Right atrium auricular region (tissue), 2 donors: ENCODE measurements at regions not wholly inside any gene's neighbourhood (a gene's known extent, or its start where the extent isn't known, plus 50 kb on each side); places are given as distances from the start of the nearest gene placed in this dataset.

Experiments used
- DNase-seq: peaks from one replicate; pipeline ENCODE4 v3.0.0-alpha.2; 2019; ENCODE audit warnings: low spot score
- H3K27ac ChIP-seq, 2 donors: fragments of 200-600 bp; sonication (generic); 1 replicate in 1 of 2; 2 replicates in 1 of 2; pipeline ENCODE4 v1.5.1; 2016 to 2019
- H3K27me3 ChIP-seq, 2 donors: fragments of 200-600 bp; sonication (generic); one replicate each; pipeline versions ENCODE4 v1.5.1 to v1.6.0; 2017 to 2019
- H3K36me3 ChIP-seq: fragments of 200-600 bp; sonication (generic); one replicate; pipeline ENCODE4 v1.5.1; 2016
- H3K4me1 ChIP-seq, 2 donors: fragments of 200-600 bp; sonication (generic); one replicate each; pipeline versions ENCODE4 v1.5.1 to v1.6.0; 2017 to 2019
- H3K4me3 ChIP-seq, 2 donors: fragments of 200-600 bp; sonication (generic); 1 replicate in 1 of 2; 2 replicates in 1 of 2; pipeline ENCODE4 v1.5.1; 2017 to 2019; ENCODE audit warnings: mild to moderate bottlenecking in 1 of 2, moderate library complexity in 1 of 2
- H3K9me3 ChIP-seq, 2 donors: fragments of 200-600 bp; sonication (generic); one replicate each; pipeline ENCODE4 v1.5.1; 2019
- TF ChIP-seq, protein P1 (sequence below), 2 donors: fragments of 200-600 bp; sonication (generic); IDR thresholded peaks; one replicate each; pipeline ENCODE4 v1.5.1; 2019; ENCODE audit warnings: antibody characterized with exemption in 2 of 2

DNA sequence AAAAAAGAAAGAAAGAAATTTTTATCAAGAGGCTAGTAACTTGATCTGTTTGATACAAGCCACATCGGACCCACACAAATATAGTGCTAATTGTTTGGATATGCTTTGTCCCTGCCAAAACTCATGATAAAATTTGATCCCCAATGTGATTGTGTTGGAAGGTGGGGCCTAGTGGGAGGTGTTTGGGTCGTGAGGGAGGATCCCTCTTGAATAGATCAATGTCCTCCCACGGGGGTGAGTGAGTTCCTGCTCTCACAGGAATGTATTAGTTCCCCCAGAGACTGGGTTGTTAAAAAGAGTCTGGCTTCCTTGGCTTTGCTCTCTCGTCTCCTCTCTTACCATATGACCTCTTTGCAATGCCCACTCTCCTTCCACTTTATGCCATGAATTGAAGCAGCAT, 80.6 kb upstream of the CPLX2 start:
- Histone ChIP-seq H3K4me3 (no peak overlapping the region), H3K36me3 (no peaks in the 10 kb centered on the region), H3K27me3 (no peaks in the 10 kb centered on the region), H3K27ac (no peak overlapping the region), H3K4me1 (no peaks in the 10 kb centered on the region), H3K9me3 (no peaks in the 10 kb centered on the region)
- TF ChIP-seq, protein P1, sequence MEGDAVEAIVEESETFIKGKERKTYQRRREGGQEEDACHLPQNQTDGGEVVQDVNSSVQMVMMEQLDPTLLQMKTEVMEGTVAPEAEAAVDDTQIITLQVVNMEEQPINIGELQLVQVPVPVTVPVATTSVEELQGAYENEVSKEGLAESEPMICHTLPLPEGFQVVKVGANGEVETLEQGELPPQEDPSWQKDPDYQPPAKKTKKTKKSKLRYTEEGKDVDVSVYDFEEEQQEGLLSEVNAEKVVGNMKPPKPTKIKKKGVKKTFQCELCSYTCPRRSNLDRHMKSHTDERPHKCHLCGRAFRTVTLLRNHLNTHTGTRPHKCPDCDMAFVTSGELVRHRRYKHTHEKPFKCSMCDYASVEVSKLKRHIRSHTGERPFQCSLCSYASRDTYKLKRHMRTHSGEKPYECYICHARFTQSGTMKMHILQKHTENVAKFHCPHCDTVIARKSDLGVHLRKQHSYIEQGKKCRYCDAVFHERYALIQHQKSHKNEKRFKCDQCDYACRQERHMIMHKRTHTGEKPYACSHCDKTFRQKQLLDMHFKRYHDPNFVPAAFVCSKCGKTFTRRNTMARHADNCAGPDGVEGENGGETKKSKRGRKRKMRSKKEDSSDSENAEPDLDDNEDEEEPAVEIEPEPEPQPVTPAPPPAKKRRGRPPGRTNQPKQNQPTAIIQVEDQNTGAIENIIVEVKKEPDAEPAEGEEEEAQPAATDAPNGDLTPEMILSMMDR (IDR thresholded peaks at IDR 0.05), result no peak
- no peak for DNase-seq

DNA sequence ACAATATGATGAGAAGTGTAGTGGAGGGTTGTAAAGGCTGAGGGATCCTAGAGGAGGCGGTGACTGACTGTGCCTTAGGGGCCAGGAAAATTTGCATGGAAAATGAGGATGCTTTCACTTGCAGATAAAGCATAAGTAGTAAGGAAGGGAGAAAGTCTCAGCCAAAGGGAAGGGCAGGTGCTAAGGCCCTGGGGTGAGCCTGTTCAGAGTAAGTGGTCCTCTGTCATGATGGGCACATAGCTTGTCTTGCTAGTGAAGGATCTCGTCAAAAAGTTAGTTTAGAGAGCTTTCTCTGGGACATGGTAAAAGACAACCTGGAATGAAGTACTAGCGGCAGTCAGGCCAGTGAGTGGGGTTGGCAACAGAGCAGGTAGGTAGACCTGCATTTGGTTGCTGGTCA, 75.4 kb upstream of the CPLX2 start:
- no peaks in the 10 kb centered on the region for H3K36me3 ChIP-seq
- TF ChIP-seq, protein P1 (IDR thresholded peaks at IDR 0.05), result no peak
- H3K27me3 ChIP-seq, result no peaks in the 10 kb centered on the region
- H3K4me1 ChIP-seq, result peaks cover 0 to 13% of the 10 kb centered on the region in 2 donors
- no peaks in the 10 kb centered on the region for H3K9me3 ChIP-seq
- no peak overlapping the region for H3K4me3 ChIP-seq
- DNase-seq, result no peak
- H3K27ac ChIP-seq, result no peak overlapping the region

DNA sequence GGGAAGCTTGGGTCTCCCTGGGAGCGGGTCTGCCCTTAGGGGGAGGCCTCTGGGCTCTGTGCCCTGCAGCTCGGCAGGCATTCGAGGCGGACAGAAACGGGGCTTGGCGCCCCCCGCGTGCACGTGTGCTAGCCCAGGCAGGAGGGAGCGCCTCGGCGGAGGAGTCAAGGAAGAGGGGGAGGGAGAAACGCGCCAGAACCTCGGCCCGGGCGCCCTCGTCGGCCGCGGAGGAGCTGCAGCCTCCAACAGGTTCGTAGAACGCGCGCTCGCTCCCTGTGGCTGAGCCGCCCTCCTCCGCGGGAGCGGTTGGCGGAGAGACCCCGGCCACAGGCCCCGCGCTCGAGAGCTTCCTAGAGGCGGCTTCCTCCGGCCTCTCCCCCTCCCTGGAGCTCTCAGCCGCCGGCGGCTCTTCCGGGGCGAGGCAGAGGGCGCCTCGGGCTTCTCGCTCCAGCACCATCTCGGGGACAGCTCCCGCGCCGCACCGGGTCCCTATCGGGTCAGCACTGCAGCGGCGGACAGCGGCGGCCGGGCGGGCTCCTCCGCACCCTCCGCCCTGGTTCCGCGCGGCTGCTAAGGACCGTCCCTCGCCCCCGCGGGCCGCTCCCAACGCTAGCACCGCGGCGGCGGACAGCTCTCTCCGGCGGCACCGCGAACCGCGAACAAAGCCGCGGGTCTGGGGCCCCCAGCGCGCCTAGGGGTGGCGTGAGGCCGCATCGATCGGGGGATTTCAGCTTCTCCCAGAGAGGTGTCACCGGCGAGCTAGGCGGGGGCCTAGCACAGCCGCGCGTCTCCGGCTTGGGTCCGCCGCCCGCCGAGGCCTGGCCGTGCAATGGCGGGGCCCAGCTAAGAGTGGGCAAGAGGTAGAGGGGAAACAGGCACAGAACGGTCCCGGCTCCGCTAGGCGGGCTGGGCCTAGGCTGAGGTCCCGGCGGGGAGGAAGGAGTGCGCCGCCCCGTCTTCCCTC, 74.6 kb upstream of the CPLX2 start:
- DNase-seq, result no peak
- Histone ChIP-seq H3K4me1 (peaks cover 0 to 13% of the 10 kb centered on the region in 2 donors), H3K4me3 (peak overlapping the region in 1 of 2 donors; percentile 20), H3K27ac (no peak overlapping the region), H3K27me3 (no peaks in the 10 kb centered on the region), H3K9me3 (no peaks in the 10 kb centered on the region), H3K36me3 (no peaks in the 10 kb centered on the region)
- TF ChIP-seq, protein P1 (IDR thresholded peaks at IDR 0.05), result peak in 1 of 2 donors; percentile 30

DNA sequence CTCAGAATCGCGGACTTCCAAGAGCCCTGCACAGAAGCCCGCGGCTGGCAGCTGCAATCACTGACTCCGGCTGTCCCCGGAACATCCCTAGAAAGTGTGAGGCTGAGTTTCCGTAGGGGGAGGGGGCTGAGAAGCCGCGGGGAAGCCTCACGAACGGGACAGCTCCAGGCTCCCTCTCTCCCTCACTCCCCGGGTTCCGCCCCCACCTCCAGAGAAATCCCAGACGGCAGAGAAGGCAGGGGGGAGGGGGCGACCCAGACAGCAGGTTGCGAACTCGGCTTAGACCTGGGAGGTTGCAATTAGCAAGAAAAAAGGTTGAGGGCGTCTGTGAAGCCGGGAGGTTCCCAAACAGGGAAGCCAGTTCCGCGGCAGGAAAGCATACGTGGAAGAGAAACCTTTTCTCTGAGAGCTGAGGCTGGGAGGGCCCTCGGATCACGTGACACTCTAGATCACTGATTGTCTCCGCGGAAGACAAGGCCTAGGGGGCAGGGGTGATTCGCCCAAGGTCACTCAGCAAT, 73.8 kb upstream of the CPLX2 start:
- Histone ChIP-seq H3K9me3 (no peaks in the 10 kb centered on the region), H3K36me3 (no peaks in the 10 kb centered on the region), H3K27me3 (no peaks in the 10 kb centered on the region), H3K27ac (no peak overlapping the region), H3K4me1 (peaks cover 0 to 13% of the 10 kb centered on the region in 2 donors), H3K4me3 (no peak overlapping the region)
- TF ChIP-seq, protein P1 (IDR thresholded peaks at IDR 0.05), result no peak
- DNase-seq, result no peak

DNA sequence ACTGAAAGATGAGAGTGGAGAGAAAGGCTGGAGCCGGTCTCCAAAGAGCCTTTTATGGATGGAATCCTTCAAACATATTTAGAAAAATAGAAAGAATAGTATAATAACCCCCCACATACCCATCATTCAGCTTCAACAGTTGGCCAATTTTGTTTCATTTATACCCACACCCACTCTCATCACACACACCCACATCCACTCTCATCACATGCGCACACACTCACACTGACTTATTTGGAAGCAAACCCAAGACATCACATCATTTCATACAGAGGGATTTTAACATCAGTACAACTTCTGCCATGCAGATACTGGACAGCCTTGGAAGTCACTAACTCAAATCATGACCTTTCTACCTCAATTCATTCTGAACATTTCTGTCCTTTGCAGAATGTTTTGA, 72.8 kb upstream of the CPLX2 start:
- no peaks in the 10 kb centered on the region for H3K27me3 ChIP-seq
- no peak overlapping the region for H3K4me3 ChIP-seq
- TF ChIP-seq, protein P1 (IDR thresholded peaks at IDR 0.05), result no peak
- peaks cover 0 to 13% of the 10 kb centered on the region in 2 donors for H3K4me1 ChIP-seq
- DNase-seq, result no peak
- H3K36me3 ChIP-seq, result no peaks in the 10 kb centered on the region
- H3K27ac ChIP-seq, result no peak overlapping the region
- H3K9me3 ChIP-seq, result no peaks in the 10 kb centered on the region
